ENCODE measurements at regions not wholly inside any gene's neighbourhood (a gene's known extent, or its start where the extent isn't known, plus 50 kb on each side); places are given as distances from the start of the nearest gene placed in this dataset.

DNA sequence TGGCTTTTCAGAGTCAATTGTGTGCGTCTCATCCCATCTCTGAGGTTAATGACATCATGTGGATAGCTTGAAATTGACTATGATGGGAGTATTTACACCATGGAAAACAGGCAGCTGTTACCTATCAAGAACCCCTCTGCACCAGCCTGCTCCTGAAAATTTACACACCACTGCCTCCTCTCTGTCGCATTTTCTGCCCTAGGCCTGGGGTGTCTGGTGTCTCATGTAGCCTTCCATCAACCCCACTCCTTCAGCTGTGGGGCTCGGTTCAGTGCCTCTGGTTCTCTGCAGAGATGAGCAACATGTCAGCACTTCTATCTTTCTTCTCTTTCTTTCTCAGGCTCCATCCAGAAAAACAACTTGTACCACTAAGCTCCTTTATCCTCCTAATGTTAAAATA lies 600.5 kb downstream of the TYW1 start:
- Mint-ChIP-seq H3K27me3 (ENCODE audit: low read depth) (peaks cover 35% of the 10 kb centered on the region), H3K4me1 (peaks cover 5% of the 10 kb centered on the region), H3K4me3 (no peak overlapping the region), H3K36me3 (ENCODE audit: low read depth) (no peaks in the 10 kb centered on the region), H3K27ac (ENCODE audit: unreplicated experiment) (no peak overlapping the region), H3K9me3 (no peaks in the 10 kb centered on the region)
- TF ChIP-seq, protein P1, sequence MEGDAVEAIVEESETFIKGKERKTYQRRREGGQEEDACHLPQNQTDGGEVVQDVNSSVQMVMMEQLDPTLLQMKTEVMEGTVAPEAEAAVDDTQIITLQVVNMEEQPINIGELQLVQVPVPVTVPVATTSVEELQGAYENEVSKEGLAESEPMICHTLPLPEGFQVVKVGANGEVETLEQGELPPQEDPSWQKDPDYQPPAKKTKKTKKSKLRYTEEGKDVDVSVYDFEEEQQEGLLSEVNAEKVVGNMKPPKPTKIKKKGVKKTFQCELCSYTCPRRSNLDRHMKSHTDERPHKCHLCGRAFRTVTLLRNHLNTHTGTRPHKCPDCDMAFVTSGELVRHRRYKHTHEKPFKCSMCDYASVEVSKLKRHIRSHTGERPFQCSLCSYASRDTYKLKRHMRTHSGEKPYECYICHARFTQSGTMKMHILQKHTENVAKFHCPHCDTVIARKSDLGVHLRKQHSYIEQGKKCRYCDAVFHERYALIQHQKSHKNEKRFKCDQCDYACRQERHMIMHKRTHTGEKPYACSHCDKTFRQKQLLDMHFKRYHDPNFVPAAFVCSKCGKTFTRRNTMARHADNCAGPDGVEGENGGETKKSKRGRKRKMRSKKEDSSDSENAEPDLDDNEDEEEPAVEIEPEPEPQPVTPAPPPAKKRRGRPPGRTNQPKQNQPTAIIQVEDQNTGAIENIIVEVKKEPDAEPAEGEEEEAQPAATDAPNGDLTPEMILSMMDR (conservative IDR thresholded peaks at IDR 0.05): no peak
- no peak for DNase-seq (ENCODE audit: low read depth, low spot score)

DNA sequence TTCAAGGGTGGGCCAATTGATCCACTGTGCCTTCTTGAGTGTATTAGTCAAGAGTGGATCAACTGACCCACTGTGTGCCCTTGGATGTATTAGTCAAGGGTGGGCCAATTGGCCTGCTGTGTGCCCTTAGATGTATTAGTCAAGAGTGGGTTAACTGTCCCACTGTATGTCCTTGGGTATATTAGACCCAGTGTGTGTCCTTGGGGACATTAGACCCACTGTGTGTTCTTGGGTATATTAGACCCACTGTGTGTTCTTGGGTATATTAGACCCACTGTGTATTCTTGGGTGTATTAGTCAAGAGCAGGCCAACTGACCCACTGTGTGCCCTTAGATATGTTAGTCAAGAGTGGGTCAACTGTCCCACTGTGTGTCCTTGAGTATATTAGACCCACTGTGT lies 601.8 kb downstream of the TYW1 start:
- no peak for DNase-seq (ENCODE audit: low read depth, low spot score)
- Mint-ChIP-seq H3K9me3 (no peaks in the 10 kb centered on the region), H3K27me3 (ENCODE audit: low read depth) (peaks cover 26% of the 10 kb centered on the region), H3K27ac (ENCODE audit: unreplicated experiment) (no peak overlapping the region), H3K36me3 (ENCODE audit: low read depth) (no peaks in the 10 kb centered on the region), H3K4me1 (peaks cover 8% of the 10 kb centered on the region), H3K4me3 (no peak overlapping the region)
- TF ChIP-seq, protein P1 (conservative IDR thresholded peaks at IDR 0.05): no peak

DNA sequence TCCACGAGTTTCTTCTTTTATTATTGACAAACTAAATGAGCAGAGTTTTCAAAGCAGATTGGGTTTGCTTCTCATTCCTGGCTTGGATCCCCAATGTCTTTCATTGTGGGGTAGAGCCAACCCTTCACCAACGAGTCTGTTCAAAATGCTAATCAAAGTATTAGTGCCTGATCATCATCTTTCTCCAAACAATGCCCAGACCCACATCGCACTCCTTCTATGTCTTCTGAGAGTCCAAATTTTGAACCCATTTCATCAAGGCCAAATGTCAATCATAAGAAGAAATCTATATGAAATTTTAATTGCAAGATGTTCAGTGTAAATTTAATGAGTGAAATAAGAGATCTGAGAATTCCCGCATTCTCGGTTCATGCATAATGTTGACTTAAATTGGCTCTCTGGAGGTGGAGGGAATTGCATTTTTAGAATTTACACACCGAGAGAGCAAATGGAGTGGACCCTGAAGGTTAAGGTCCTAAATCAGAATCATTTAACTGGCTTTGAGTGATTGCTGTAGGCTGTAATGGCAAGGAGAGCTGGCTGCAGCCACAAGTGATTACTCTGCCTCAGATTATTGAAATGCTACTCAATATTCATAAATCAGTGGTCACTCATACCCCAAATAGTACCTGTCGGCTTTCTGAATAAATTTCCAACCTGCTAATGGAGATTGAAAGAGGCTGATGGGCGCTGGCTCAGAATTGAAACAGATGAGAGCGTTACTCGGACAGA lies 602.9 kb downstream of the TYW1 start:
- no peak for DNase-seq (ENCODE audit: low read depth, low spot score)
- H3K27ac Mint-ChIP-seq (ENCODE audit: unreplicated experiment): no peak overlapping the region
- peaks cover 8% of the 10 kb centered on the region for H3K4me1 Mint-ChIP-seq
- TF ChIP-seq, protein P1 (conservative IDR thresholded peaks at IDR 0.05): no peak
- H3K36me3 Mint-ChIP-seq (ENCODE audit: low read depth): no peaks in the 10 kb centered on the region
- H3K4me3 Mint-ChIP-seq: no peak overlapping the region
- H3K27me3 Mint-ChIP-seq (ENCODE audit: low read depth): peaks cover 18% of the 10 kb centered on the region
- peaks cover 4% of the 10 kb centered on the region for H3K9me3 Mint-ChIP-seq

DNA sequence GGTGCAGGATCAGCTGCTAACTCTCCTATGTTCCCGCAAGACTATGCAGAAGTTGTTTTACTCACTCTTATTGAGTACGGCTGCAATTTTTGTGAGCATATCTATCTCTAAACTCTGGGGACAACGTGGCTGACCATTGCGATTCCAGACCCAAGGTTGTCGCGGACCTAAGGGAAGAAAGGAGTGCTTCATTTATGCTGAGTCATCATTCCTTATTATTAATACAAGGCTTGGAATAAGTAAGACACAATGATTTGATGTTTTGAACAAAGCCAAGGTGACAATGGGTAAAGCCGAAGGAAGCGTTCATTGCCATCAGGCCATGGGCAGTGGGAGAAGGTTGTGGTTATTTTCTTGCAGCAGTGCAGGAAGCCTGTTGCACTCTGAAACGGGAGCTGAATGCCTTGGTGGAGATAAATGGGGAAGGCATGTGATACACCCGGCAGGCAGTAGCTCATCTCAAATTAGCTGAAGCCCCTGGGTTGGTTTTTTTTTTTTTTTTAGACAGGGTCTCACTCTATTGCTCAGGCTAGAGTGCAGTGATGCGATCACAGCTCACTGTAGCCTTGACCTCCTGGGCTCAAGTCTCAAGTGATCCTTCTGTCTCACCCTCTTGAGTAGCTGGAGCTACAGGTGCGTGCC lies 605.7 kb downstream of the TYW1 start:
- Mint-ChIP-seq H3K9me3 (peaks cover 8% of the 10 kb centered on the region), H3K36me3 (ENCODE audit: low read depth) (no peaks in the 10 kb centered on the region), H3K27me3 (ENCODE audit: low read depth) (peaks cover 5% of the 10 kb centered on the region), H3K27ac (ENCODE audit: unreplicated experiment) (no peak overlapping the region), H3K4me1 (peaks cover 8% of the 10 kb centered on the region), H3K4me3 (no peak overlapping the region)
- TF ChIP-seq, protein P1 (conservative IDR thresholded peaks at IDR 0.05): no peak
- no peak for DNase-seq (ENCODE audit: low read depth, low spot score)

DNA sequence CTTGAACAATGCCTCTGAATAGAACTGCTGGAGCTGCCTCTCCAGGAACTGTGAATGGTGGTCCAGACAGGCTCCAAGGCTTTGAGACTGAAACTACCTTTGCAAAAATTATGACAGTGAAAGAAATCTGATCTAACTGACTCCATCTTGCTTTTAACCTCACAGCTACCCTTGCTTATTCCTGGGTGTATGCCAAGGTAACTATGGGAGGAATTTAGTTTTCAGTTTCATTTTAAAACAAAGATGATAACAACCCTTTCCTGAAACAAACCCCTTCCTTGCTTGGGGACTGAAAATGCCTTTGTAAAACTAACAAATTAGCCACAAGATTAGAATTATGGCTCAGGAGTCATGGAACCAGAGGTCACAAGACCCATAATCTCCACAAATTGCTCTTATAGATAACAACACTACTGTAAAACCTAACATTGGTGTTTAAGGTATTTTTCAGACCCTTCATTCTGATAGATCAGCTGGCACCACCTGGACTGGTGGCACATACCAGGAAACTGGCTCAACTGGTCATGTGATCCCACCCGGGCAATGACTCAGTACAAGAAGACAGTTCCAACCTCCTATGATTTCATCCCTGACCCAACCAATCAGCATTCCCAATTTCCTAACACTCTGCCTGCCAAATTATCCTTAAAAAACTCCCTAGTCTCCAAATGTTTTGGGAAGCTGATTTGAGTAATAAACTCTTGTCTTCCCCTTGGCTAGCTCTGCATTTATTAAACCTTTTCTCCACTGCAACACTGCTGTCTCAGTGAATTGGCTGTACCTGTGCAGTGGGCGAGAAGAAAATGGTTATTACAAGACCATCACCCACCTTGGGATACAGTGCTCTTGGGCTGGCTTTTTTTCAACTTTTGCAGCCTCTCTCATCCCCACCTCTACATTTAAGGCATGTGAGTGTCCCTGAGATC lies 608.1 kb downstream of the TYW1 start:
- H3K9me3 Mint-ChIP-seq: peaks cover 8% of the 10 kb centered on the region
- no peak for DNase-seq (ENCODE audit: low read depth, low spot score)
- H3K4me3 Mint-ChIP-seq: no peak overlapping the region
- TF ChIP-seq, protein P1 (conservative IDR thresholded peaks at IDR 0.05): no peak
- H3K36me3 Mint-ChIP-seq (ENCODE audit: low read depth): no peaks in the 10 kb centered on the region
- H3K4me1 Mint-ChIP-seq: peaks cover 8% of the 10 kb centered on the region
- H3K27ac Mint-ChIP-seq (ENCODE audit: unreplicated experiment): no peak overlapping the region
- H3K27me3 Mint-ChIP-seq (ENCODE audit: low read depth): peaks cover 4% of the 10 kb centered on the region
